GM20431 (cell line): ENCODE measurements at regions not wholly inside any gene's neighbourhood (a gene's known extent, or its start where the extent isn't known, plus 50 kb on each side); places are given as distances from the start of the nearest gene placed in this dataset.

Experiments
- in situ Hi-C: fragments of 300-500 bp; cut with MseI, MboI; formaldehyde crosslinking; loops from one replicate; pipeline ENCODE4 v1.15.0; 2020; ENCODE audit warnings: low sequenced_read_pairs; ENCODE audit not compliant: unreplicated experiment

DNA sequence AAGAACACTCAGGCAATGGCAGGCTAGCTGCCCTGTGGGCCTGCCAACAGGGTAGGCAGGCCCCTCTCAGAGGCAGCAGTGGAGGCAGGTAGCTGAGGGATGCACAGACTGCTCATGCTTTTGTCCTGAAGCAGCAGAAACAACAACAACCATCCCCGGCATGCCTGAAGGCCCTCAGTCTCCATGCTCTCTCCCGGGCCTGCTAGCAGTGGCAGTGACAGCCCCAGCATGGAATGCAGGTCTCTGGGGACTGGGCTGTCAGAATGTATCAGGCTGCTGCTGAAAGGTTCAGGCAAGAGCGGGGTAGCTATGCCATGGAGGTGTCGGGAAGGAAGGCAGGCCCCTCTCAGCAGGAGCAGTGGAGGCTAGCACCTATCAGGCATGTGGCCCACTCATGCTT, 209.8 kb downstream of the KCNJ3 start:
- in situ Hi-C loops: no loop called here
